Heart left ventricle (tissue), 16 donors: ENCODE measurements at regions not wholly inside any gene's neighbourhood (a gene's known extent, or its start where the extent isn't known, plus 50 kb on each side); places are given as distances from the start of the nearest gene placed in this dataset.

Experiments
- ATAC-seq, 4 donors: fragments of 200-7000 bp; cut with Tn5 transposase; one replicate each; pipeline ENCODE4 v1.9.1; 2020 to 2022; ENCODE audit warnings: moderate library complexity in 4 of 4, mild to moderate bottlenecking in 3 of 4, moderate number of reproducible peaks in 1 of 4
- DNase-seq, 5 donors: peaks; one replicate each; pipeline ENCODE4 v3.0.0-alpha.2; 2020
- H3K27ac ChIP-seq, 12 donors: fragments of 200-600 bp; sonication (generic) in 4 of 12; one replicate each; pipeline versions ENCODE4 v1.5.0 to v1.8.0; 2016 to 2022; ENCODE audit warnings: mild to moderate bottlenecking in 2 of 12
- H3K27me3 ChIP-seq, 9 donors: fragments of 200-600 bp; sonication (generic) in 2 of 9; one replicate each; pipeline versions ENCODE4 v1.5.1 to v1.8.0; 2016 to 2022; ENCODE audit warnings: mild to moderate bottlenecking in 3 of 9
- H3K36me3 ChIP-seq, 9 donors: fragments of 200-600 bp; sonication (generic) in 2 of 9; one replicate each; pipeline versions ENCODE4 v1.5.0 to v1.8.0; 2018 to 2022; ENCODE audit warnings: mild to moderate bottlenecking in 2 of 9
- H3K4me1 ChIP-seq, 12 donors: fragments of 200-600 bp; sonication (generic) in 4 of 12; one replicate each; pipeline versions ENCODE4 v1.5.0 to v1.8.0; 2016 to 2022; ENCODE audit warnings: mild to moderate bottlenecking in 3 of 12
- H3K4me3 ChIP-seq, 12 donors: fragments of 200-600 bp; sonication (generic) in 4 of 12; one replicate each; pipeline versions ENCODE4 v1.5.0 to v1.8.0; 2017 to 2022; ENCODE audit warnings: mild to moderate bottlenecking in 9 of 12, moderate library complexity in 4 of 12
- H3K9me3 ChIP-seq, 12 donors: fragments of 200-600 bp; sonication (generic) in 4 of 12; one replicate each; pipeline versions ENCODE4 v1.5.0 to v1.8.0; 2016 to 2022; ENCODE audit warnings: mild to moderate bottlenecking in 1 of 12
- CTCF ChIP-seq, 12 donors: fragments of 200-600 bp; sonication (generic) in 4 of 12; IDR thresholded peaks; one replicate each; pipeline versions ENCODE4 v1.5.0 to v1.8.0; 2018 to 2022; ENCODE audit warnings: antibody characterized with exemption in 12 of 12, mild to moderate bottlenecking in 5 of 12
- POLR2A ChIP-seq, 2 donors: fragments of 450-650 bp; IDR thresholded peaks; one replicate each; pipeline ENCODE4 v1.6.1; 2017; ENCODE audit warnings: antibody characterized with exemption in 2 of 2, mild to moderate bottlenecking in 2 of 2, moderate library complexity in 2 of 2
- WGBS, 4 donors: extraction: QIAGEN DNeasy Blood & Tissue Kit in 2 of 4; methylation state at CpG; one replicate each; pipeline versions ENCODE4 v1.1.5 to v1.1.7; 2013 to 2018; 5-methylcytosine and 5-hydroxymethylcytosine counted together
- intact Hi-C, 10 donors: fragments of 100-400 bp; cut with DNase I; formaldehyde crosslinking; loops; one replicate each; pipeline versions ENCODE4 v1.11.1 to v1.14.2; 2022
- donor health status: ischemic (EF 13 %, LVEDD 7.1; RV severe dilation, severe dysfunction).
- donor health status: healthy with polysubstance abuse.
- donor health status: DM: no; HTN: yes; CAD: no.
- donor health status: DM: no; HTN: no; CAD: no.
- donor health status: ischemic (EF 25% LVEDD 6.9; RV normal size, moderate dysfunction).
- donor health status: ischemic (EF 25% LVEDD 5.7; RV mildly dilated, moderate dysfunction).
- donor health status: healthy.
- donor health status: DM: yes; HTN: yes; CAD: no.
- donor health status: ischemic (EF 35%, LVEDD 5.7; RV mildly dilated, moderate dysfunction).
- donor health status: nonischemic (EF 11% LVEDD 7.7; RV severe dilation, severe dysfunction).
- donor health status: DM: yes; HTN: yes; CAD: no.
- donor health status: PGD.
- donor health status: ischemic (EF 29% LVEDD 5.4; RV normal size, mild dysfunction).
- donor health status: nonischemic (EF 23%, LVEDD 6.1; RV moderate dilation, normal function).

GRCh38 chr6:14645221-14645620, 527.6 kb downstream of the CD83 start:
- Histone ChIP-seq H3K4me1 (peaks cover 0 to 15% (median 5%) of the 10 kb centered on the region in 12 donors), H3K36me3 (no peaks in the 10 kb centered on the region), H3K27ac (no peak overlapping the region), H3K27me3 (no peaks in the 10 kb centered on the region), H3K4me3 (no peak overlapping the region), H3K9me3 (no peaks in the 10 kb centered on the region)
- intact Hi-C loops, result loop anchor here in 2 of 10 donors (5.0 to 10.0 kb wide), 2 partner anchors 57 to 430 kb away; no protein-coding TSS in a partner anchor
- WGBS, 4 donors, result 87 to 98% (median 90%) methylated on average over 5 of the region's 5 CpGs
- DNase-seq (no peak), ATAC-seq (no peak)
- TF ChIP-seq POLR2A (IDR thresholded peaks at IDR 0.05) (no peak), CTCF (IDR thresholded peaks at IDR 0.05) (no peak)

GRCh38 chr6:14645841-14646240, 528.3 kb downstream of the CD83 start:
- TF ChIP-seq CTCF (IDR thresholded peaks at IDR 0.05) (no peak), POLR2A (IDR thresholded peaks at IDR 0.05) (no peak)
- Histone ChIP-seq H3K4me1 (peaks cover 0 to 9% (median 0%) of the 10 kb centered on the region in 12 donors), H3K9me3 (no peaks in the 10 kb centered on the region), H3K4me3 (no peak overlapping the region), H3K27me3 (no peaks in the 10 kb centered on the region), H3K27ac (no peak overlapping the region), H3K36me3 (no peaks in the 10 kb centered on the region)
- WGBS, 4 donors, result 93 to 100% (median 95%) methylated on average over 3 of the region's 3 CpGs
- DNase-seq (no peak), ATAC-seq (no peak)
- intact Hi-C loops, result loop anchor here in 2 of 10 donors (5.0 to 10.0 kb wide), 2 partner anchors 56 to 431 kb away; no protein-coding TSS in a partner anchor

- no peak overlapping the region for H3K4me3 ChIP-seq
- WGBS, 4 donors, result 94 to 100% (median 95%) methylated on average over 1 of the region's 1 CpG
- no peak for ATAC-seq
These were observed 528.8 kb downstream of the CD83 start for GRCh38 chr6:14646371-14646770.

GRCh38 chr6:14647357-14647756, 529.8 kb downstream of the CD83 start:
- no peaks in the 10 kb centered on the region for H3K36me3 ChIP-seq
- WGBS, 4 donors, result 70 to 86% (median 77%) methylated on average over 6 of the region's 6 CpGs
- peak in 2 of 4 donors; percentile 18 to 38 for ATAC-seq
- no peaks in the 10 kb centered on the region for H3K9me3 ChIP-seq
- no peak for DNase-seq
- H3K27me3 ChIP-seq, result no peaks in the 10 kb centered on the region
- H3K27ac ChIP-seq, result no peak overlapping the region
- H3K4me1 ChIP-seq, result no peaks in the 10 kb centered on the region
- intact Hi-C loops, result loop anchor here in 2 of 10 donors (5.0 to 10.0 kb wide), 2 partner anchors 55 to 433 kb away; no protein-coding TSS in a partner anchor
- TF ChIP-seq POLR2A (IDR thresholded peaks at IDR 0.05) (no peak), CTCF (IDR thresholded peaks at IDR 0.05) (no peak)
- no peak overlapping the region for H3K4me3 ChIP-seq

More at GRCh38 chr6:14646371-14646770, 528.8 kb downstream of the CD83 start:
- no peak for DNase-seq
- no peak overlapping the region for H3K27ac ChIP-seq
- no peak for TF ChIP-seq CTCF (IDR thresholded peaks at IDR 0.05)
- no peak for TF ChIP-seq POLR2A (IDR thresholded peaks at IDR 0.05)
- H3K36me3 ChIP-seq, result no peaks in the 10 kb centered on the region
- H3K9me3 ChIP-seq, result no peaks in the 10 kb centered on the region
- H3K4me1 ChIP-seq, result peaks cover 0 to 4% (median 0%) of the 10 kb centered on the region in 12 donors
- intact Hi-C loops, result loop anchor here in 2 of 10 donors (5.0 to 10.0 kb wide), 2 partner anchors 56 to 432 kb away; no protein-coding TSS in a partner anchor
- no peaks in the 10 kb centered on the region for H3K27me3 ChIP-seq
